ENCODE measurements at regions not wholly inside any gene's neighbourhood (a gene's known extent, or its start where the extent isn't known, plus 50 kb on each side); places are given as distances from the start of the nearest gene placed in this dataset.

DNA sequence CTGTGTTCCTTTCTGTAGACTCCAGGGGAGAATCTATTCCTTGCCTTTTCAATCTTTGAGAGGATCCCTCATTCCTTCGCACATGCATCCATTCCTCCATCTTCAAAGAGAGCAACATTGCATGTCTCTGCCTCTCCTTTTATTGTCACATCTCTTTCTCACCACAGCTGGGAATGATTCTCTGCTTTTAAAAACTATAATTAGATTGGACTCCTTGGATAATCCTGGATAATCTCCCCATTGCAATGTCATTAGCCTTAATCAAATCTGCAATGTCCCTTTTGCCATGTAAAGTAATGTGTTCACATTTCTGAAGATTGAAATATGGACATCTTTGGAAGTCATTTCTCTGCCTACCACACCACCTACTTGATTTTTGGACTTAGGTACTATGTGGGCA, 750.1 kb downstream of the COL12A1 start:
- in situ Hi-C loops (cut with HindIII; ENCODE audit: extremely low pct_ligation_motif_present, low pct_unique_long_range_greater_than_20kb), result no loop called here
- no TSS peak for BruUV-seq (replicated peaks)
- DNase-seq (ENCODE audit: low spot score), result no peak
- CTCF ChIA-PET (ENCODE audit: low intra/inter-chr PET ratio, low total read pairs), result no interaction called here
- POLR2A ChIA-PET, result no interaction called here
- H3K27ac ChIP-seq (ENCODE audit: extremely low read length, insufficient read depth, low read length), result no peak overlapping the region
- intact Hi-C loops (cut with micrococcal nuclease; ENCODE audit: unreplicated experiment), result no loop called here
- no peak overlapping the region for H3K4me2 ChIP-seq (ENCODE audit: low read depth, low read length)
- no peak for ATAC-seq
- no peak overlapping the region for H3K9ac ChIP-seq (ENCODE audit: insufficient read depth, low read depth, low read length)
- no peak overlapping the region for H2AFZ ChIP-seq (ENCODE audit: low read length)
- 0% methylated on average over 1 of the region's 1 CpG for WGBS (ENCODE audit: low lambda C conversion rate)
- no peaks in the 10 kb centered on the region for H3K27me3 ChIP-seq (ENCODE audit: control insufficient read depth in 1 of 2, insufficient read depth in 2 of 2, low read length in 2 of 2)
- H4K20me1 ChIP-seq (ENCODE audit: insufficient read depth, low read length), result no peaks in the 10 kb centered on the region
- no peaks in the 10 kb centered on the region for H3K79me2 ChIP-seq (ENCODE audit: insufficient read depth, low read length)
- no peaks in the 10 kb centered on the region for H3K36me3 ChIP-seq (replicated peaks in 1 of 2; ENCODE audit: control insufficient read depth in 1 of 2, insufficient read depth in 2 of 2, low read length in 2 of 2)
- peaks cover 11% of the 10 kb centered on the region for H3K4me1 ChIP-seq (ENCODE audit: insufficient read depth, low read length)
- TF ChIP-seq, protein P1, sequence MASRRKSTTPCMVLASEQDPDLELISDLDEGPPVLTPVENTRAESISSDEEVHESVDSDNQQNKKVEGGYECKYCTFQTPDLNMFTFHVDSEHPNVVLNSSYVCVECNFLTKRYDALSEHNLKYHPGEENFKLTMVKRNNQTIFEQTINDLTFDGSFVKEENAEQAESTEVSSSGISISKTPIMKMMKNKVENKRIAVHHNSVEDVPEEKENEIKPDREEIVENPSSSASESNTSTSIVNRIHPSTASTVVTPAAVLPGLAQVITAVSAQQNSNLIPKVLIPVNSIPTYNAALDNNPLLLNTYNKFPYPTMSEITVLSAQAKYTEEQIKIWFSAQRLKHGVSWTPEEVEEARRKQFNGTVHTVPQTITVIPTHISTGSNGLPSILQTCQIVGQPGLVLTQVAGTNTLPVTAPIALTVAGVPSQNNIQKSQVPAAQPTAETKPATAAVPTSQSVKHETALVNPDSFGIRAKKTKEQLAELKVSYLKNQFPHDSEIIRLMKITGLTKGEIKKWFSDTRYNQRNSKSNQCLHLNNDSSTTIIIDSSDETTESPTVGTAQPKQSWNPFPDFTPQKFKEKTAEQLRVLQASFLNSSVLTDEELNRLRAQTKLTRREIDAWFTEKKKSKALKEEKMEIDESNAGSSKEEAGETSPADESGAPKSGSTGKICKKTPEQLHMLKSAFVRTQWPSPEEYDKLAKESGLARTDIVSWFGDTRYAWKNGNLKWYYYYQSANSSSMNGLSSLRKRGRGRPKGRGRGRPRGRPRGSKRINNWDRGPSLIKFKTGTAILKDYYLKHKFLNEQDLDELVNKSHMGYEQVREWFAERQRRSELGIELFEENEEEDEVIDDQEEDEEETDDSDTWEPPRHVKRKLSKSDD (CRISPR knock-in tag; IDR thresholded peaks at IDR 0.05; ENCODE audit: low read depth), result no peak
- no peak for TF ChIP-seq EZH2 (conservative IDR thresholded peaks at IDR 0.05; ENCODE audit: low read depth, low read length)
- no peak for TF ChIP-seq CAMTA2 (CRISPR knock-in tag; IDR thresholded peaks at IDR 0.05; ENCODE audit: borderline replicate concordance)
- TF ChIP-seq, protein P2, sequence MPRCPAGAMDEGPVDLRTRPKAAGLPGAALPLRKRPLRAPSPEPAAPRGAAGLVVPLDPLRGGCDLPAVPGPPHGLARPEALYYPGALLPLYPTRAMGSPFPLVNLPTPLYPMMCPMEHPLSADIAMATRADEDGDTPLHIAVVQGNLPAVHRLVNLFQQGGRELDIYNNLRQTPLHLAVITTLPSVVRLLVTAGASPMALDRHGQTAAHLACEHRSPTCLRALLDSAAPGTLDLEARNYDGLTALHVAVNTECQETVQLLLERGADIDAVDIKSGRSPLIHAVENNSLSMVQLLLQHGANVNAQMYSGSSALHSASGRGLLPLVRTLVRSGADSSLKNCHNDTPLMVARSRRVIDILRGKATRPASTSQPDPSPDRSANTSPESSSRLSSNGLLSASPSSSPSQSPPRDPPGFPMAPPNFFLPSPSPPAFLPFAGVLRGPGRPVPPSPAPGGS (CRISPR knock-in tag; IDR thresholded peaks at IDR 0.05), result no peak
- TF ChIP-seq RFX1 (IDR thresholded peaks at IDR 0.05), result no peak
- TF ChIP-seq, protein P3, sequence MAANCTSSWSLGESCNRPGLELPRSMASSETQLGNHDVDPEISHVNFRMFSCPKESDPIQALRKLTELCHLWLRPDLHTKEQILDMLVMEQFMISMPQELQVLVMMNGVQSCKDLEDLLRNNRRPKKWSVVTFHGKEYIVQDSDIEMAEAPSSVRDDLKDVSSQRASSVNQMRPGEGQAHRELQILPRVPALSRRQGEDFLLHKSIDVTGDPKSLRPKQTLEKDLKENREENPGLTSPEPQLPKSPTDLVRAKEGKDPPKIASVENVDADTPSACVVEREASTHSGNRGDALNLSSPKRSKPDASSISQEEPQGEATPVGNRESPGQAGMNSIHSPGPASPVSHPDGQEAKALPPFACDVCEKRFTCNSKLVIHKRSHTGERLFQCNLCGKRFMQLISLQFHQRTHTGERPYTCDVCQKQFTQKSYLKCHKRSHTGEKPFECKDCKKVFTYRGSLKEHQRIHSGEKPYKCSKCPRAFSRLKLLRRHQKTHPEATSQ (CRISPR knock-in tag; IDR thresholded peaks at IDR 0.05; ENCODE audit: borderline replicate concordance), result no peak
- no peak for FAIRE-seq
- H3K4me3 ChIP-seq (replicated peaks in 1 of 3; ENCODE audit: insufficient read depth in 1 of 3, low read depth in 2 of 3, low read length in 3 of 3), result no peak overlapping the region
- H3K9me3 ChIP-seq (ENCODE audit: low read length), result no peaks in the 10 kb centered on the region

Measured in HepG2 (cell line).